ENCODE measurements at regions not wholly inside any gene's neighbourhood (a gene's known extent, or its start where the extent isn't known, plus 50 kb on each side); places are given as distances from the start of the nearest gene placed in this dataset.
"Not testable (repeated sequence)": the region's sequence is repeated elsewhere in the genome, so short reads cannot be mapped to it uniquely, and the experiment has no call there.

GRCh38 chr10:44118500-44118899, 266.4 kb downstream of the CXCL12 start:
- no peak for DNase-seq (ENCODE audit: low read depth, low spot score)

GRCh38 chr10:44116474-44116873, 268.4 kb downstream of the CXCL12 start:
- no peak for DNase-seq (ENCODE audit: low read depth, low spot score)

- no peak for DNase-seq (ENCODE audit: low read depth, low spot score)
These were observed 269.4 kb downstream of the CXCL12 start for GRCh38 chr10:44115516-44115915.

DNA sequence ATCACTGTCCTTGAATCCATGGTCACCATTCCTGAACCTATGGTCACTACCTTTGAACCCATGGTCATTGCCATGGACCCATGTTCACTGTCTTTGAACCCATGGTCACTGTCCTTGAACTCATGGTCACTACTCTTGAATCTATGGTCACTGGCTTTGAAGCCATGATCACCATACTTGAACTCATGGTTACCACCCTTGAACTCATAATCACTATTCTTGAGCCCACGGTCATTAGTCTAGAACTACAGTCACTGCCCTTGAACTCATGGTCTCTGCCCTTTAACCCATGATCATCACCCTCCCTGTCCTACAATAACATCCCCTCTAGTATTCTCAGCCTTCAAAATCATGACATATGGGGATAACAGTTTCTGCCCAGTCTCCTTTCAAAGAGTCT, 270.5 kb downstream of the CXCL12 start:
- no peak for DNase-seq (ENCODE audit: low read depth, low spot score)

- not testable (repeated sequence) for DNase-seq (ENCODE audit: low read depth, low spot score)
These were observed 272.6 kb downstream of the CXCL12 start for GRCh38 chr10:44112280-44112679.

DNA sequence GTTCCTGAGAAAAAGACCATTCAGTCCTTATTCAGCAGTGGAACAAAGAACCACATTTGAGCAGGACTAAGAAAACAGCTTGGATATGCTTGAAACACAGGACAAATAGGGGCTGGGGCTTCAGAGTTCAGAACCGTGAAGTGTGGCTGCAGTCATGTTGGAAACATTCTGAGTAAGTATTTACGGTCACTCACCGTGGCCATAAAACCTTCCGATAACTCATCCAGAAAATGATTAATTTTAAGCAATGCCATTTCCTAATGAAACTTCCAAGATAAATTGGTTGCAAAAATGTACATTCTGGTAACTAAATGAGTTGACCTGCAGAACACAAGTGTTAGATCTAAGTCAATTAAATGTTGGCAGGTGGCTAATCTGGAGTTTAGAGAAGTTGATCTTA, 279.2 kb downstream of the CXCL12 start:
- no peak for DNase-seq (ENCODE audit: low read depth, low spot score)

DNA sequence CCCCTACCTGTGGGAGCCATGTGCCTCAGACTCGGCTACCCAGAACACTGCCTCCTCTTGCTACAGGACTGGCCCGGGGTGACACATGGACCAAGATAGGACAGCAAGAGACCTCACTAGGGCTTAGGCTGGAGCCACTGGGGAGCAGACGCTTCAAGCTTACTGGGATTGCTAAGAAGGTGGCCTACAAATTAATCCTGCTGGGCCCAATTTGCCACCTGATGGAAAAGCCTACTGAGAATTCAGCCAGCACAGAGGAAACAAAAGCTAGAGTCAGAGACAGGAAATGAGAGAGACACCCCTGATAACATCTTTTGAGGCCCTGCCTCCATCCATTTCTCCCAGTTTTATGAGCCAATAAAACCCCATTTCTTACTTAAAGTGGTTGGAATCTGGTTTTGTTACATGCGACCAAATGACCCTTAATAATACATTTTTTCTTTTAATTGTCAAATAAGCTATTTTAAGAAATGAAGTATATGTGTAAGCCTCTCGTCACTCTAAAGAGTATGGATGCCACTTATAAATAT, 282.1 kb downstream of the CXCL12 start:
- no peak for DNase-seq (ENCODE audit: low read depth, low spot score)

DNA sequence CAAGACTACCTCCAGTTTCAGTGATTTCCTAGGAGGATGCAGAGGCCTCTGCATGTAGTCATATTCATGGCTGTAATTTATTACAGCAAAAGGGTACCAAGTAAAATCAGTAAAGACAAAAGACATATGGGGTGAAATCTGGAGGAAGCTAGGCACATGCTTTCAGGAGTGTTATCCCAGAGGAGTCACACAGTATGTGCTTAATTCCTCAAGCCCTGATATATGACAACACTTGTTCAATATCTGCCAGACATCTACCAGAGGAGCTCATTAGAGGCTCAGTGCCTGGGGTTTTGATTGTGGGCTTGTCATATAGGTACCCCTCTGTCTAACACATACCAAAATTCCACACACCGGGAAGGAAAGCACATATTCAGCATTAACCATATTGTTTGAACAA, 283.8 kb downstream of the CXCL12 start:
- no peak for DNase-seq (ENCODE audit: low read depth, low spot score)

DNA sequence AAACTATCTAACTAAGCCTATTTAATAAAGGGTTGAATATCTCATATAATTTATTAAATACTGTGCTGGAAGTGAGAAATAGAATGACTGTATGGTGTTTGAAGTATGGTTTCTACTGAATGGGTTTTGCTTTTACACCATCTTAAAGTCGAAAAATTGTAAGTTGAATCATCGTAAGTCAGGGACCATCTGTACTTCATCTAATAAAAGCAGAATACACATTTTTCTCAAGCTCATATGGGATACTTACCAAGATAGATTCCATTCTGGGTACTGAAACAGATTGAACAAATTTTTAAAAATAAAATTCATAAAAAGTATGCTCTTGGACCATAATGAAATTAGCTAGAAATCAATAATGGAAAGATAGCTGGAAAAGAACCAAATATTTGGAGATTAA, 285.4 kb downstream of the CXCL12 start:
- DNase-seq (ENCODE audit: low read depth, low spot score), result no peak

GRCh38 chr10:44096217-44096616, 288.7 kb downstream of the CXCL12 start:
- DNase-seq (ENCODE audit: low read depth, low spot score), result not testable (repeated sequence)

GRCh38 chr10:44089671-44090070, 295.2 kb downstream of the CXCL12 start:
- DNase-seq (ENCODE audit: low read depth, low spot score), result no peak

- DNase-seq (ENCODE audit: low read depth, low spot score), result no peak
These were observed 297.5 kb downstream of the CXCL12 start for GRCh38 chr10:44087403-44087802.

DNA sequence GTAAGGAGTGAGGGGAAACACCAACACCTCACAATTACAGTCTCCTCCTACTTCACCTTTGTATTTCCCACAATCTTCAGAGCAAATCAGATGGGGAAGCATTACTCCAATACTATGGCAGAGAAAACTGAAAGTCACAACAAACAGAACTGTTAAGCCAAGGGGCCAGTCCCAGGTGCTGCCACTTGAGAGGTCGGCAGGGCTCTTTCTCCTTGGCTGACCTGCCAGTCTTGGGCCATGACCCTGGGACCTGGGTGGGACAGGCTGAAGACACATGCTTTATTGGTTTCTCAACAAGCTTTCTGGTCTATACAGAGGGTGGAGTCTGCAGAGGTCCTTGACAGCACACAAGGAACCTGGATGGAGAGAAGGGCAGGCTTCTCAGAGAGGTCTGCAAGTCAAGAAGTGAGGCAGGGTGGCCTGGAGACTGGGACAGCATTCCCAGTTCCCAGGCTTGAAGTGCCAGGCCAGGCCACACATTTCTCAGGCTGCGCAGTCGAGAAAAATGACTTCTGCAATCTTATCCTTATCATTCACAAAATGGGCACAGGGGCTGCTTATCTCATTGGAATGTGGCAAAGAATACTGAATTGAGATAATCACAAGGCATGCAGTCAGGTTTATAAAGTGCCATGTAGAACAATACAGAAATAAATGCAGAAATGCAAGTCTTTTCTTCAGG, 301.0 kb downstream of the CXCL12 start:
- DNase-seq (ENCODE audit: low read depth, low spot score), result no peak

DNA sequence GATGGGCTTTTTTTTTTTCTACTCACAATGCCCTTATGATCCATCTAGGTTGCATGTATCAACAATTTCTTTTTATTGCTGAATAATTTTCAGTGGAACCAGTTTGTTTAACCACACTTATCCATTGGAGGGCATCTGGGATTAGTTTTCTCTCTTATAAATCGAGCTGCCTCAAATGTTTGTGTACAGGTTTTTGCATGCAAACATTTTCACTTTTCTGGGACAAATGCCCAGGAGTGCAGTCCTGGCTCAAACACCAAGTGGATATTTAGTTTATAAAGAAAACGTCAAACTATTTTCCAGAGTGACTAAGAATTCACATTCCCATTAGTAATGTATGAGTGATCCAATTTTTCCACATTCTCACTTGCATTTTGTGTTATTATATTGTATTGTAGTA, 313.4 kb downstream of the CXCL12 start:
- no peak for DNase-seq (ENCODE audit: low read depth, low spot score)

- DNase-seq (ENCODE audit: low read depth, low spot score), result no peak
These were observed 314.6 kb downstream of the CXCL12 start for GRCh38 chr10:44070282-44070681.

DNA sequence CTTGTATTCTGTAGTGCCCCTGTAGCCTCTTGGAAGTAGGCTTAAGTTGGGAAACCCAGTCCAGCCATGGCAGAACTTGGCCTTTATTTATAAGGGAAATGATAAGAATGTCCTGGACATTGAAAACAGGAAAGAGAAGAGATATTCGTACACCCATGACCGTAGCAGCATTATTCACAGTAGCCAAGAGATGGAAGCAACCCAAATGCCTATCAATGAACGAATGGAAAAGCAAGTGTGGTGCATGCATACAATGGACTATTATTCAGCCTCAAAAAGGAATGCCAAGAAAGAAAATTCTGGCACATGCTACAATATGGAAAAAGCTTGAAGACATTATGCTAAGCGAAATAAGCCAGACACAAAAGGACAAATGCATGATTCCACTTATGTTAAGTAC, 315.3 kb downstream of the CXCL12 start:
- DNase-seq (ENCODE audit: low read depth, low spot score), result peak; percentile 13

GRCh38 chr10:44068716-44069482, 316.0 kb downstream of the CXCL12 start:
- DNase-seq (ENCODE audit: low read depth, low spot score), result no peak

GRCh38 chr10:44067432-44067831, 317.5 kb downstream of the CXCL12 start:
- no peak for DNase-seq (ENCODE audit: low read depth, low spot score)

DNA sequence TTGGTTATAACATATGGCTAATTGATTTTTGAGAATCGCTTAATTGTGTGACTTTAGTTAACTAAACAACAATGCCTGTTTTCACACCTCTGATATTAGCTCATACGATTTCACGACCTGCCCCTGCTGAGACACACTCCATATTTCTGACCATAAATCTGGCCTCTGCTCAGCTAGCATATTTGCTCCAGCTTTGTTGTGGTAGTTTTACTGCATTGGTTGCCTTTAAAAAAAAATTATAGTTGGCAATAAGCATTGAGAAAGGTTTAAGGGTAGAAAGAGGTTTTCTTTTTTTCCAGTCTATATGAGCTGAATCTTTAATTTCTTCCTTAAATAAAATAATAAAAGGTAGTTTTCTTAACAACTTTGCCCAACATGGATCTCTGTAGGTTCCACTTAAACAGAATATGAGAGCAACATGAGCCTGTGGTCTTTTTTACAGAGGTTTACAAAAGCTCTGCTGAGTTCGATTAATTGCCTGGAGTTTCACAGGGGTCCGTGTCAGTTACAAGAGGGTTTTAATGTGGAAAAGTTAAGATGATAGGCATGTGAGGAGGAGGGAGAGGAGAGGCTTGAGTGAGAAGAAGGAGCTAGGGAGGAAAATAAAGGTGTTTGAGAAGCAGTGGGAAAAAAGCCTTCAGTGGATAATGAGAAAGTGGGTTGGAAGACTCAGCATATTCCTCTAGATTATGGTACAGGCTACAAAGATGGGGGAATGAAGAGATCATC, 318.2 kb downstream of the CXCL12 start:
- no peak for DNase-seq (ENCODE audit: low read depth, low spot score)

DNA sequence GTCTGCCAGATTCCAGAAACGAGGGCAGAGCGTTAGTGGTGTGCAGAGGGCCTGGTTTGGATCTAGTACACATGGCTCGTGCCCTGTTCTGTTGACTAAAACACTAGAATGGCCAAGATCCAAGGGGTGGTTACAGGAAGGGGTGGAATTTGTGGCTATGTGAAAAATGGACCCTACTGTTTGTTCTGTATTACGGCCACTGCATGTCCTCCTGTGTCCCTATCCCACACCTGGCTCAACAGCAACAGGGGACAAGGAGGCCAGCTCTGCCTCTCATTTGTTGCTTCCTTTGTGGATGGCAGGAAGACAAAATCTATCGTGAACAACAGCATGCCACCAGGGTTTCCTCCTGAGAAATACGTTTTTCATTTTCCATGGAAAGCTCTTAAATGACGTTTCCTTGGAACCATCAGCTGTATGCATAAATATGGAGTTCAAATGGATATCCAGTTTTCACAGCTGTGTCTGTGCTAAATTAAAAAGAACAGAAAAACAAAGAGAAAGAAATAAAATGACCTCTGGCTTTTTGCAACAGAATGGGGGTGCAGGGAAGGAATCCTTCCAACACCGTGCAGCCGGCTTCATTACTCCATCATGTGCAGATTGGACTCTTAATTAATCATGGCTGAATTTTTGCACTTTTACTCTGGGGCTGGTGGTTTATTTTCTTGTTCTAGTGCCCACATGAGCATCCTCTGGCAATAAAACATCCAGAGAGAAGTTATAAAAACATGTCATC, 318.9 kb downstream of the CXCL12 start:
- DNase-seq (ENCODE audit: low read depth, low spot score), result no peak

GRCh38 chr10:44064987-44065787, 319.7 kb downstream of the CXCL12 start:
- DNase-seq (ENCODE audit: low read depth, low spot score), result no peak
